Ovary (tissue), 7 donors: ENCODE measurements at regions not wholly inside any gene's neighbourhood (a gene's known extent, or its start where the extent isn't known, plus 50 kb on each side); places are given as distances from the start of the nearest gene placed in this dataset.

ENCODE experiments used
- DNase-seq, 5 donors: peaks; one replicate each; pipeline ENCODE4 v3.0.0-alpha.2; 2019 to 2020
- H3K27ac ChIP-seq, 2 donors: fragments of 200-600 bp; one replicate each; pipeline versions ENCODE4 v1.5.1 to v1.8.0; 2019 to 2022
- H3K27me3 ChIP-seq: fragments of 200-600 bp; one replicate; pipeline ENCODE4 v1.8.0; 2022
- H3K36me3 ChIP-seq: fragments of 200-600 bp; sonication (generic); one replicate; pipeline ENCODE4 v1.5.1; 2019
- H3K4me1 ChIP-seq: one replicate; pipeline ENCODE4 v1.8.1; 2013; ENCODE audit warnings: mild to moderate bottlenecking, moderate library complexity; ENCODE audit not compliant: insufficient read depth
- H3K4me3 ChIP-seq: fragments of 200-600 bp; sonication (generic); one replicate; pipeline ENCODE4 v1.5.1; 2017
- H3K9me3 ChIP-seq, 2 donors: fragments of 200-600 bp in 1 of 2; sonication (generic) in 1 of 2; one replicate each; pipeline versions ENCODE4 v1.5.1 to v1.8.1; 2013 to 2019; ENCODE audit warnings: mild to moderate bottlenecking in 1 of 2, moderate library complexity in 1 of 2
- EP300 ChIP-seq: sonication (generic); formaldehyde crosslinking; IDR thresholded peaks from one replicate; pipeline ENCODE4 v1.6.1; 2017; ENCODE audit warnings: antibody characterized with exemption
- POLR2A ChIP-seq: fragments of 450-650 bp; IDR thresholded peaks from one replicate; pipeline ENCODE4 v1.6.1; 2017; ENCODE audit warnings: antibody characterized with exemption, mild to moderate bottlenecking, moderate library complexity
- WGBS, 3 donors: extraction: QIAGEN DNeasy Blood & Tissue Kit in 1 of 3; methylation state at CpG; one replicate each; pipeline versions ENCODE4 v1.1.5 to v1.1.7; 2013 to 2017; 5-methylcytosine and 5-hydroxymethylcytosine counted together
- intact Hi-C, 4 donors: fragments of 100-400 bp; cut with DNase I; formaldehyde crosslinking; loops; one replicate each; pipeline versions ENCODE4 v1.11.0 to v1.15.1; 2022 to 2023
- TF ChIP-seq, protein P1 (sequence below), 3 donors: fragments of 450-650 bp in 2 of 3; fragments of 200-600 bp in 1 of 3; IDR thresholded peaks; one replicate each; pipeline versions ENCODE4 v1.5.1 to v1.8.0; 2016 to 2022; ENCODE audit warnings: antibody characterized with exemption in 3 of 3, mild to moderate bottlenecking in 1 of 3
- donor health status: DM: no; HTN: no; CAD: no; lungs with moderate emphysema.
- donor health status: DM: no; HTN: no; CAD: no.
- donor health status: Bipolar disorder and iron deficiency.
- donor health status: DM: no; HTN: no; CAD: no.
- donor health status: DM: yes; HTN: yes; CAD: no.

DNA sequence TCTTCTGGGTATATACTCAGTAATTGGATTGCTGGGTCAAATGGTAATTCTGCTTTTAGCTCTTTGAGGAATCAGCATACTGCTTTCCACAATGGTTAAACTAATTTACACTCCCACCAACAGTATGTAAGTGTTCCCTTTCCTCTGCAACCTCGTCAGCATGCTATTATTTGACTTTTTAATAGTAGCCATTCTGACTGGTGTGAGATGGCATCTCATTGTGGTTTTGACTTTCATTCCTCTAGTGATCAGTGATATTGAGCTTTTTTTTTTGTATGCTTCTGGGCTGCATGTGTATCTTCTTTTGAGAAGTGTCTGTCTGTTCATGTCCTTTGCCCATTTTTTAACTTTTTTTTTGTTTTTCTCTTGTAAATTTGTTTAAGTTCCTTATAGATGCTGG, 279.4 kb downstream of the PTGER3 start:
- DNase-seq: no peak

DNA sequence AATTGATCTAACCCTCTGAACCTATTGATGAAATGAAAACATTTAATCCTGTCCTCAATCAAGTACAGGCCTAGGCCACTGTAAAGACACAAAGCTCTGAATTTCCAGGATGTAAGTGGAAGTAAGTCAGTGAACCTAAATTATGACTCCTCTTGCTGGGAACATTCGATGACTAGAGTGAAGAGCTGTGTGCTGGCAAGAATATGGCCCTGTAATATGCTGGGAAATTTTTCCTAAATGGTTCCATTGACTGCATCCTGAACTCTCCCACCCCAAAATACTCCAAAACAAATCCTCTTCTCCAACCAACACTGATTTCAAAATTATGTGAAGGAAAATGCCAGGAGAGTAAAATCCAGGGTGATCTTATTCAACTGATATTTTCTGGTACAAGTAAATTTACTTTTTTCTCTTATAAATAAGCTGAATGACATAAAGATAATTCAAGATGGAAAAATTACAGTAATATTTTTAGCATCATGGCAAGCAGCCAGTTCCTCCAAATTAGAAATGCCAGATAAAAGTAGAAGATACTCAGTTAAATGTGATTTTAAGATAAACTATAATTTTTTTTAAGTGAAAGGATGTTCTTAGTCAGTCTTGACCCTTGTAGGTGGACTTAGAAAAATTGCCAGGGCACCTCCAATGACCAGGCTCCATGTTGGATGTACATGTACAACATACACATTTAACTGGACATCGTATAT, 269.4 kb downstream of the PTGER3 start:
- Histone ChIP-seq H3K4me3 (no peak overlapping the region), H3K27ac (no peak overlapping the region), H3K36me3 (no peaks in the 10 kb centered on the region), H3K9me3 (no peaks in the 10 kb centered on the region), H3K4me1 (no peaks in the 10 kb centered on the region), H3K27me3 (no peaks in the 10 kb centered on the region)
- WGBS, 3 donors: 70 to 88% (median 76%) methylated on average over 2 of the region's 2 CpGs
- DNase-seq: no peak
- intact Hi-C loops: no loop called here
- TF ChIP-seq EP300: no peak
- no peak for TF ChIP-seq POLR2A
- TF ChIP-seq, protein P1, sequence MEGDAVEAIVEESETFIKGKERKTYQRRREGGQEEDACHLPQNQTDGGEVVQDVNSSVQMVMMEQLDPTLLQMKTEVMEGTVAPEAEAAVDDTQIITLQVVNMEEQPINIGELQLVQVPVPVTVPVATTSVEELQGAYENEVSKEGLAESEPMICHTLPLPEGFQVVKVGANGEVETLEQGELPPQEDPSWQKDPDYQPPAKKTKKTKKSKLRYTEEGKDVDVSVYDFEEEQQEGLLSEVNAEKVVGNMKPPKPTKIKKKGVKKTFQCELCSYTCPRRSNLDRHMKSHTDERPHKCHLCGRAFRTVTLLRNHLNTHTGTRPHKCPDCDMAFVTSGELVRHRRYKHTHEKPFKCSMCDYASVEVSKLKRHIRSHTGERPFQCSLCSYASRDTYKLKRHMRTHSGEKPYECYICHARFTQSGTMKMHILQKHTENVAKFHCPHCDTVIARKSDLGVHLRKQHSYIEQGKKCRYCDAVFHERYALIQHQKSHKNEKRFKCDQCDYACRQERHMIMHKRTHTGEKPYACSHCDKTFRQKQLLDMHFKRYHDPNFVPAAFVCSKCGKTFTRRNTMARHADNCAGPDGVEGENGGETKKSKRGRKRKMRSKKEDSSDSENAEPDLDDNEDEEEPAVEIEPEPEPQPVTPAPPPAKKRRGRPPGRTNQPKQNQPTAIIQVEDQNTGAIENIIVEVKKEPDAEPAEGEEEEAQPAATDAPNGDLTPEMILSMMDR (IDR thresholded peaks at IDR 0.05): no peak

More for the DNA sequence above, 279.4 kb downstream of the PTGER3 start:
- no peak overlapping the region for H3K27ac ChIP-seq
- no peaks in the 10 kb centered on the region for H3K27me3 ChIP-seq
- no peak overlapping the region for H3K4me3 ChIP-seq
- intact Hi-C loops: no loop called here
- WGBS, 3 donors: 53 to 86% (median 67%) methylated on average over 1 of the region's 1 CpG
- no peaks in the 10 kb centered on the region for H3K9me3 ChIP-seq
- TF ChIP-seq POLR2A (no peak), EP300 (no peak)
- TF ChIP-seq, protein P1 (IDR thresholded peaks at IDR 0.05): no peak
- no peaks in the 10 kb centered on the region for H3K36me3 ChIP-seq
- H3K4me1 ChIP-seq: no peaks in the 10 kb centered on the region

DNA sequence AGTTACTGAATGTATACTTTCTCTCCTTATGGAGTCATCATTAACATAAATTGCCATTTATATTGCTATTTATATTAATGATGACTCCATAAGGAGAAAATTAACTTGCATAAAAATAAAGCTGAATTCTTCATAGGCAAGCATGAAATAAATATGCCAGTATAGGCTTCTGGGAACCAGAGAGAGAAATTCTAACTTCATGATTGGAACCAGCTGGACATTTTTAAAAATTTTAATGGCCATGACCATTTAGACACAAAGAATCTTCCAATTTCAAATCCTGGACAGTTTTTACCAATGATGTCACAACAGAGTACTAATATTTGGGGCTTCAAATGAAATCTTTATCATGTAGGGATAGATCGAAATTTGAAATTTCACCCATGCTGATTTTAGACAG, 268.7 kb downstream of the PTGER3 start:
- Histone ChIP-seq H3K27ac (no peak overlapping the region), H3K36me3 (no peaks in the 10 kb centered on the region), H3K4me3 (no peak overlapping the region), H3K9me3 (no peaks in the 10 kb centered on the region), H3K4me1 (no peaks in the 10 kb centered on the region), H3K27me3 (no peaks in the 10 kb centered on the region)
- WGBS, 3 donors: 84 to 89% (median 88%) methylated on average over 1 of the region's 1 CpG
- no peak for DNase-seq
- TF ChIP-seq, protein P1 (IDR thresholded peaks at IDR 0.05): no peak
- TF ChIP-seq POLR2A (no peak), EP300 (no peak)
- intact Hi-C loops: no loop called here

DNA sequence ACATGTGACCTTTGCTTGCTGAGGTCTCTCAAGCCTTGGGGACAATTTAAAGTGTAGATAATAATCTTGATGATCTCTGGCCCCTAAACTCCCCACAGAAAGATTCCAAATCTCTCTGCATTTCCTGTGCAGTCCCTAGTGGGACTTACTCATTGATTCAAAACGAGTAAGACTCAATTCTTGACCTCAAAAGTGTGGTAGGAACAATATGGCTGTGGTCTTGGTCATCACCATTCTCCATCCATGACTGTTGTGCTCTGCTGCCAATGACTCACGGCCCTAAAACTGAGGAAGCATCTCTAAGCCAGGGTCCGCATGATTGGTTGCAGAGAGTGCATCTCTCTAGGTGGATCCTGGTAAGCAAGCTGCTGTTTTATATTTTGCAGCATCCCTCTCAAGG, 268.0 kb downstream of the PTGER3 start:
- TF ChIP-seq, protein P1 (IDR thresholded peaks at IDR 0.05): no peak
- no peak for TF ChIP-seq EP300
- no peaks in the 10 kb centered on the region for H3K36me3 ChIP-seq
- 66 to 77% (median 69%) methylated on average over 3 of the region's 3 CpGs for WGBS, 3 donors
- no peaks in the 10 kb centered on the region for H3K27me3 ChIP-seq
- H3K4me1 ChIP-seq: no peaks in the 10 kb centered on the region
- no peak overlapping the region for H3K4me3 ChIP-seq
- intact Hi-C loops: no loop called here
- no peaks in the 10 kb centered on the region for H3K9me3 ChIP-seq
- no peak for DNase-seq
- no peak overlapping the region for H3K27ac ChIP-seq
